Stimulated activated CD4-positive, alpha-beta T cell treated with anti-CD3 and anti-CD28 coated beads, Interleukin-1b, Interleukin-23, amount 100 ng/mL, for 48 hours (primary cell): ENCODE measurements at regions not wholly inside any gene's neighbourhood (a gene's known extent, or its start where the extent isn't known, plus 50 kb on each side); places are given as distances from the start of the nearest gene placed in this dataset.
"Not testable (repeated sequence)": the region's sequence is repeated elsewhere in the genome, so short reads cannot be mapped to it uniquely, and the experiment has no call there.

ENCODE experiments used
- DNase-seq: peaks from one replicate; pipeline ENCODE4 v3.0.0-alpha.2; 2020

DNA sequence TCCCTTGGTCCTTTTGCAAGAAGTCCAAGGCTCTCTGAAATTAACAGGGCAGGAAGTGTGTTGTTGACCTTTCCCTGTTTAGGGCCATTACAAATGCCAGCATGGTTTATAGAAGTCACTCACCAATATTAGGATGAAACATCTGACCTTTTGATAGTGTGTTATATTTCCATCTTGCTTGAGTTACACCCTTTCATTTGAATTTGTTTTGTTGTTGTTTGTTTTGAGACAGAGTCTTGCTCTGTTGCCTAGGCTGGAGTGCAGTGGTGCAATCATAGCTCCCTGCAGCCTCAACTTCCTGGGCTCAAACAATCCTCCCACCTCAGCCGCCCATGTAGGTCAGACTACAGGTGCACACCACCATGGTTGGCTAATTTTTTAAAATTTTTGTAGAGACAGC lies 241.1 kb upstream of the USP9Y start:
- DNase-seq = no peak

DNA sequence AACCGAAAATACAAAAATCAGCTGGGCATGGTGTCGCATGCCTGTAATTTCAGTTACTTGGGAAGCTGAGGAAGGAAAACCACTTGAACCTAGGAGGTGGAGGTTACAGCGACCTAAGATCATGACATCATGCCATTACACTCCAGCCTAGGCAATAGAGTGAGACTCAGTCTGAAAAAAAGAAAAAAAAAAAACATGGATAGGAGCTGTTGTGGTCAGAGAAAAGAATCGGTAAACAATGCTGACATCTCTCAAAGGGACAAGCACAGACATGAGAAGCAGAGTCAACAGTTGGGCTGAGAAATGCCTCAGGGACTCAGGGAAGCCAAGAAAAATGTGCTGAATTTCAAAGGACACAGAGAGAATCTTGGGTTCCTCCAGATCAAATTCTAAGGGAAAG lies 236.9 kb upstream of the USP9Y start:
- DNase-seq = no peak

DNA sequence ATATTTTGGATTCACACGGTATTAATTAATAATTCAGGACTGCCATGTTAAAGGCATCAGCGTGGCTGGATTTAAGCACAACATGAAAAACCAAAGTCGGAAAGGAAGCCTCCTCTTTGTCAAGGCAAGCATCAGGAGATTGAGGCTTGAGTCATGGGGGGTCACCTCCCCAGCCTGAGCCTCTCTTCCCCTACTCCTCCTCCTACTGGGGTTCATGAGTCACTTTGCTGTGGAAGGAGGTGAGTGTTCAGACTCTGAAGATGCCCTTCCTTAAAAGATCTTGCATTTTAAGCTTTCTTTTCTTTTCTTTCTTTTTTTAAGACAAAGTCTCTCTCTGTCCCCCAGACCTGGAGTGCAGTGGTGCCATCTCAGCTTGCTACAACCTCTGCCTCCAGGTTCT lies 235.3 kb upstream of the USP9Y start:
- DNase-seq = no peak

DNA sequence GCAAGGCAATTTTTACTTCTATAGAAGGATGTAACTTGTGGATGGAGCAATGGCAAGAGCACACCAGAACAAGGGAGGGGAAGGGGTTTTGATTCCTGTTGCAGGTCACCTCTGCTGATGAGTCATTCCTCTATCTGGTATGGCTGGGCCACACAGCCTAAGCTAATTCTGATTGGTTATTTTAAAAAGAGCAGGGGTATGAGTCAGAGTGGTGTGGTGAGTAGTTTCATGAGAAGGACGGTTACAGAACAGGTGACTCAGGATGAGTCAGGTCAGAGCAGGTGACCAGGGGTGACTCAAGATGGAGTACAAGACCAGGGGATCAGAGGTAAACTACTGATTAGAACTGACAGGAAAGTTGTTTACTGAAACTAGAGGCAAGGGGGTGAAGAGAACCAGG lies 231.9 kb upstream of the USP9Y start:
- peak; percentile 30 for DNase-seq

GRCh38 chrY:12474472-12474871 lies 226.6 kb upstream of the USP9Y start:
- no peak for DNase-seq

DNA sequence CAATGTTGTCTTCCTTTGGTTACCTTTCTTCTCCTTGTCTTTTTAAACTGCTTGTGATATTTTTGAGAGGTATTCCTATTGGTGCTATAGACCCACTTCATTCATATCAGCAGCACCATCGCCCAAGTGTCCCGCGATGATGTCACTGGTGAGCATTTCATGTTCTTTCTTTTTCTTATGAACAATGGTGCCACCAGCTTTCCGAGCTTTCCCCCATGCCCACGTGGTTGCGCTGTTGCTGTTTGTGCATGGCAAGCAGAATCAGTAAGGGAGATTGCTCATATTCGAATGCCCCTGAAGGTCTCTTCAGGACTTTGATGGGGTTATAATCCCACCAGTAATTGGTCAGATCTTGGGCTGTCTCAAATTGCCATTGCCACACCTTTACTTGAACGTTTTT lies 221.6 kb upstream of the USP9Y start:
- DNase-seq = peak; percentile 52

- no peak for DNase-seq
Observed at GRCh38 chrY:12483394-12483793, 217.6 kb upstream of the USP9Y start.

DNA sequence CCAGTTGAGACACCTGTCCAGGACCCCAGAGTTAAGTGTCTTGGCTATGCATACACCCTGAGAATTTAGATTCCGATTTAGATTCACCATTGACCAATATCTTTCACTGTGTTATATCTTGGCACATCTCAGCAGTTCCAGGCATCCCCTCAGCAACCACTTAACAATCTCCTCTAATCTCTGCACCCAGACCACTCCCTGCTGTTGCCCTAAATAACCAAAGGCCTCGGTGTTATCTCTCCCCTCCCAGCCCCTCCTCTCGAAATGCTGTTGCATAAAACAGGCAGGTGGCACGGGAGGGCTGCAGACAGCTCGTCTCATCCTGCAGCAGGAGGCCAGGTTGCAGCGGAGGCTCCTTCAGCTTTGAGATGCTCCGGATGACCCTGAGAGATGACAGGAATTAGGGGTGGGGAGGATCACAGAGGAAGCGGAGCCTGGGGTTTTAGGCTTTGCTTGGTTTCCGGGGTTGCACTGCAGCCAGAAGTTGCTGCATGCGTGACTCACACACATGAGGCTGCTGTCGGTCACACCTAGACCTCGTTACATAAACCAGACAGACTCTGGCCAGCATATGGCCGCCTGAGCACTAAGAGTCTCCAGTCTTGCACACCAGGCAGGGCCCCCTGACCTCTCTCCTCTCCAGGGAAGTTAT lies 210.3 kb upstream of the USP9Y start:
- no peak for DNase-seq

DNA sequence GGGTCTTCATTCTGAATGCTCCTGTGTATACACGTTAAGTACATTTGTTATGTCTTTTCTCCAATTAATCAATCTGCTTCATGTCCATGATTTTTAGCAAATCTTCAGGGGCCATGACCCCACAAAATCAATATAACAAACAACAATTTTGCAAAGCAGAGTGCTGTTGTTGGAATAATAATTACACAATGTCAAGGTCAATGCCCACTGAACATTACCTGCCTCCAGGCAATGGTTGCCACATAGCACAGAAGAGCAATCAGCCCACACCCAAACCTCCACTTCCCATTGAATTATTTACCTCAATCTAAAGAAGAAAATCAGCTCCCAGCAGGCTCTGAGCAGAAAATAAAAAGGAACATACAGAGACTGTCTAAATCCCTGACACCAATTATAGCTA lies 208.8 kb upstream of the USP9Y start:
- no peak for DNase-seq

- no peak for DNase-seq
Observed at GRCh38 chrY:12496007-12496406, 205.0 kb upstream of the USP9Y start.

- no peak for DNase-seq
Observed at GRCh38 chrY:12500096-12500495, 200.9 kb upstream of the USP9Y start.

DNA sequence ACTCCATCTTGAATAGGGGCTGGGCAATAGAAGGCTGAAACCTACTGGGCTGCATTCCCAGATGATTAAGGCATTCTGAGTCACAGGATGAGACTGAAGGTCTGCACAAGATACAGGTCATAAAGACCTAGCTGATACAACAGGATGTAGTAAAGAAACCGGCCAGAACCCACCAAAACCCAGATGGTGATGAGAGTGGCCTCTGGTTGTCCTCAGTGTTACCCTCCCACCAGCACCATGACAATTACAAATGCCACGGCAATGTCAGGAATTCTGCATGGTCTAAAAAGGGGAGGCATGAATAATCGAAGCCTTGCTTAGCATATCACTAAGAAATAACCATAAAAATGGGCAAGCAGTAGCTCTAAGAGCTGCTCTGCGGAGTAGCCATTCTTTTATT lies 197.0 kb upstream of the USP9Y start:
- not testable (repeated sequence) for DNase-seq

DNA sequence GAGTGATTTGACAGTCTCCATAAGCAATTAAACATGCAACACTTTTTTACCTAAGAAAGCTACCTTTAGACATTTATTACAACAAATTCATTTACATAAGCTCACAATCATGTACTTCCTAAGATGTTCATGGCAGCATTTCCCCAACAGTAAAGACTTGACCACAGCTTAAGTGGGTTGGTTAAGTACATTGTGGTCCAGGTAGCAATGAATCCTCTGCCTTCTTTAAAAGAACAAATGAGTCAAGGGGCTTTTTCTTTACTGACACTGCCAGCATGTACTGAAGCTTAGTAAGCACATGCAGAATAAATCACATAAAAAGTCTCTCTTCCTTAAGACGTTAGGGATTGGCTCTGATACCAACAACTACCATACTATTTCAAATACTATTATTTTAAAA lies 183.7 kb upstream of the USP9Y start:
- DNase-seq = no peak

- no peak for DNase-seq
Observed at GRCh38 chrY:12525206-12525605, 175.8 kb upstream of the USP9Y start.

DNA sequence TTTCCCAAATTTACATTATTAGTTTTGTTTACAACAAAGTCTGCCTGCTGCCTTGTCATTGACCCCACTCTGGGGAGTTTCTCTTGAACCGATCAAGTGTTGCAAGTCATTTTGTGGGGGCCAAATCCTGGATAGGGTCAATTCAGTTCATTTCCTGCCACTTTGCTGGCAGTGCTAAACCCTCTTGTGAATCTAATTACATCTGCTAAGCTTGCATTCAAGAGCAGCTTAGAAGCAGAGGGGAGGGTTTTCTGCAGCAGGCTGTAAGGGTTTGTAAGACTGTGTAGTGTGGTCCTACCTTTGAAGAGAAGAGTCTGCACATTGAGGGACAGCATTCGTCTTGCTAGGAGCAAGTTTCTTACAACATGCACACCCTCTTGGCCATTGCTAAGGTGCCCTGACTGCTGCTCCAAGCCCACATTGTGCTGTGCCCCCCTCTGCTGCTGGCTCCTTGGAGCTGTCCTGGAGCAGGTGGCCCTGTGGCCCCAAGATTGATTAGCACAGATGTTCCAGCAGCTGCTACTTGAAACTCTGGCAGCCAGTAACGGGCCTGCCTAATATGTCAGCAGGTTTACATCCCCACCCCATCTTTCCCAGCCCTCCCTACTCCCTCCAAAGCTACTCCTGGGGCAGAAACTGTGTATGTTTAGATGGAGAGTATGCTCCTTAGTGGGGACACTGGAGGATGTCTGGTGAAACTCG lies 174.5 kb upstream of the USP9Y start:
- DNase-seq = no peak

DNA sequence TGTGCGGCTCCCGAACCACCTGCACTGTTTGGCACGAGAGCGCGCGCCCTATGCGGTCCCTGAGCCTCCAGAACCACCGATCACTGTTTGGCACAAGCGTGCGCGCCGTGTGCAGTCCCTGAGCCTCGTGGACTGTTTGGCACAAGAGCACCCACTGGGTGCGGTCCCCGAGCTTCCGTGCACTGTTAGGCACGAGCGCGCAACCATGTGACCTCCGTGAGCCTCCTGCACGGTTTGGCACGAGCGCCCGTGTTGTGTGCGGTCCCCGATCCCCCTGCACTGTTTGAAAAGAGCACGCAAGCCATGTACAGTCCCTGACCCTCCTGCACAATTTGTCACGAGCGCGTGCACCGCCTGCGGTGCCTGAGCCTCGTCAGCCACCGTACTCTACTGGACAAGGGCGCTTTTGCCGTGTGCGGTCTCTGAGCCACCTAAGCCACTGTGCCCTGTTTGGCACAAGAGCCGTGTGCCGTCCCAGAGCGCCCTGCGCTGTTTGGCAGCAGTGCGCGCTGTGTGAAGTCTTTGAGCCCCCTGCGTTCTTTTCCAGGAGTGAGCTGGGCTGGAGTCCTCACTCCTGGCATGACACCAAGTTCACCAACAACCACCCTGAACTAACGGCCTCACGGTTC lies 163.7 kb upstream of the USP9Y start:
- no peak for DNase-seq

DNA sequence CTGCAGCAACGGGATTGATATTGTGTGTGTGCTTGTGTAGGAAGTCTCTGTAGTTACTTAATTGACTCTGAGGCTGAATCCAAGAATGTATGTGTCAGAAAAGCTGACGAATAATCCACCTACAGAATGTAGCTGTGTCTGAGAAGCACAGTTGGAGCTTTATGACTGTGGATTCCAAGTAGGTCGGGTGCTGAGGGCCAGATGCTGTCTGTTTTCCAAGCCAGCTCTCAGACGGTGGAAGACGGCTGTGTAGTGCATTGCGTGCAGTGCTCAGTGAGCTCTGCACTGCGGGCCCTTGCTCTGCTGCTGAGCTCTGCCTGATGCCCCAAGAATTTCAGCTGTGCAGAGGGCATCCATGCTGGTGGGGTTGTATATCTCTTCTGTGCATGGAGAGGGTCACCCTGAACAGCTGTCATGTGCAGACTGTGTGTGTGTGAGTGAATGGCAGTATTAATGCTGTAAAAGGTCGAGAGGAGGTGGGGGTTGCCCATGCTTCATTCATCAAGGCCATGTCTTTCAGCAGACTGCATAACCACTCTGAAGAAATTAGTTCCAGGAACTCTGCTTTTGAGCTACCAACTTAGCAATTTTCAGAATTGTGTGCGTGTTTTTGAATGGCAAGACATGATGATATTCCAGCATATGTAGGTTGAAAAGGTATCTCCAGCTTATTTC lies 154.1 kb upstream of the USP9Y start:
- DNase-seq = no peak

- DNase-seq = no peak
Observed at GRCh38 chrY:12552471-12553283, 148.4 kb upstream of the USP9Y start.

GRCh38 chrY:12553909-12554308 lies 147.1 kb upstream of the USP9Y start:
- DNase-seq = no peak

DNA sequence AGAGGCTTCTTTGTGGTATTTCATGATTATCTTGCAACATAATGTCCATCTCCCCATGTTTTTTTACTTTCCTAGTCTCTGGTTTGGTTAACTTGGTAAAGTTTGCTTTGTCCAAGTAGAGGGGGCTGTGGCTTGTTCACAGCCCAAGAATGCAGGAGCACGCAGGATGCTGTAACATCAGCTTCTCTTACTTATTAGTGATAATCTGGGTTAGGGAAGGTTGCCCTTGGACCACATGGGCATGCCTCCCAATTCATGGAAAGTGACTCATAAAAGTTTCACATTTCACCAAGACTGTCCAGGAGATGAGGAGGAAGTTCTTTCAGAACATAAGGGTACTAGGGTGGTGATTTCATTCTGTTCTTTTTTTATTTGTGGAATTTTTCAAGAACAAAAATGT lies 146.0 kb upstream of the USP9Y start:
- DNase-seq = no peak

GRCh38 chrY:12559007-12559406 lies 142.0 kb upstream of the USP9Y start:
- no peak for DNase-seq

- DNase-seq = no peak
Observed at GRCh38 chrY:12576278-12576677, 124.8 kb upstream of the USP9Y start.
